OCI-LY3 (cell line): ENCODE measurements at regions not wholly inside any gene's neighbourhood (a gene's known extent, or its start where the extent isn't known, plus 50 kb on each side); places are given as distances from the start of the nearest gene placed in this dataset.

ENCODE experiments used
- CTCF ChIP-seq: fragments of 200-600, 300-600 bp; sonication (generic); IDR thresholded peaks from 2 replicates; pipeline ENCODE4 v1.5.1; 2014; ENCODE audit warnings: antibody characterized with exemption, low read length, low read depth
- EZH2phosphoT487 ChIP-seq: fragments of 200-600 bp; shearing (Covaris generic); IDR thresholded peaks from 2 replicates; pipeline ENCODE4 v1.6.1; 2018; ENCODE audit warnings: antibody characterized with exemption, mixed run types, low read depth

GRCh38 chrX:134162032-134162431 lies 75.0 kb upstream of the CCDC160 start:
- TF ChIP-seq CTCF = no peak
- no peak for TF ChIP-seq EZH2phosphoT487
